ENCODE measurements at regions not wholly inside any gene's neighbourhood (a gene's known extent, or its start where the extent isn't known, plus 50 kb on each side); places are given as distances from the start of the nearest gene placed in this dataset.

GRCh38 chr15:93656041-93656440 is 567.0 kb upstream of the RGMA start:
- no peak overlapping the region for H3K27ac ChIP-seq
- no peak overlapping the region for H3K4me3 ChIP-seq (ENCODE audit: low read depth, low read length)
- TF ChIP-seq CTCF (IDR thresholded peaks at IDR 0.05; ENCODE audit: low read depth, low read length, missing control alignments) = no peak
- no peaks in the 10 kb centered on the region for H3K36me3 ChIP-seq (replicated peaks)
- no peaks in the 10 kb centered on the region for H3K27me3 ChIP-seq (replicated peaks)
- in situ Hi-C loops (cut with HindIII; ENCODE audit: low pct_ligation_motif_present, low sequenced_read_pairs) = no loop called here
- DNase-seq = no peak

GRCh38 chr15:93649691-93650235 is 560.8 kb upstream of the RGMA start:
- in situ Hi-C loops (cut with HindIII; ENCODE audit: low pct_ligation_motif_present, low sequenced_read_pairs) = no loop called here
- H3K27ac ChIP-seq = no peak overlapping the region
- no peak overlapping the region for H3K4me3 ChIP-seq (ENCODE audit: low read depth, low read length)
- no peaks in the 10 kb centered on the region for H3K36me3 ChIP-seq (replicated peaks)
- TF ChIP-seq CTCF (IDR thresholded peaks at IDR 0.05; ENCODE audit: low read depth, low read length, missing control alignments) = no peak
- no peaks in the 10 kb centered on the region for H3K27me3 ChIP-seq (replicated peaks)
- no peak for DNase-seq

- no peak for TF ChIP-seq CTCF (IDR thresholded peaks at IDR 0.05; ENCODE audit: low read depth, low read length, missing control alignments)
- no peaks in the 10 kb centered on the region for H3K27me3 ChIP-seq (replicated peaks)
- no peak overlapping the region for H3K4me3 ChIP-seq (ENCODE audit: low read depth, low read length)
- no peaks in the 10 kb centered on the region for H3K36me3 ChIP-seq (replicated peaks)
- in situ Hi-C loops (cut with HindIII; ENCODE audit: low pct_ligation_motif_present, low sequenced_read_pairs) = no loop called here
- DNase-seq = no peak
- H3K27ac ChIP-seq = no peak overlapping the region
Measured at GRCh38 chr15:93646193-93646592, 557.2 kb upstream of the RGMA start.

GRCh38 chr15:93645594-93645993 is 556.6 kb upstream of the RGMA start:
- no peak for TF ChIP-seq CTCF (IDR thresholded peaks at IDR 0.05; ENCODE audit: low read depth, low read length, missing control alignments)
- Histone ChIP-seq H3K36me3 (replicated peaks) (no peaks in the 10 kb centered on the region), H3K4me3 (ENCODE audit: low read depth, low read length) (no peak overlapping the region), H3K27me3 (replicated peaks) (no peaks in the 10 kb centered on the region), H3K27ac (no peak overlapping the region)
- DNase-seq = no peak
- in situ Hi-C loops (cut with HindIII; ENCODE audit: low pct_ligation_motif_present, low sequenced_read_pairs) = no loop called here

GRCh38 chr15:93644595-93644994 is 555.6 kb upstream of the RGMA start:
- in situ Hi-C loops (cut with HindIII; ENCODE audit: low pct_ligation_motif_present, low sequenced_read_pairs) = no loop called here
- H3K27me3 ChIP-seq (replicated peaks) = no peaks in the 10 kb centered on the region
- no peaks in the 10 kb centered on the region for H3K36me3 ChIP-seq (replicated peaks)
- DNase-seq = no peak
- no peak overlapping the region for H3K27ac ChIP-seq
- TF ChIP-seq CTCF (IDR thresholded peaks at IDR 0.05; ENCODE audit: low read depth, low read length, missing control alignments) = no peak
- H3K4me3 ChIP-seq (ENCODE audit: low read depth, low read length) = no peak overlapping the region

- Histone ChIP-seq H3K27me3 (replicated peaks) (no peaks in the 10 kb centered on the region), H3K27ac (no peak overlapping the region), H3K36me3 (replicated peaks) (no peaks in the 10 kb centered on the region), H3K4me3 (ENCODE audit: low read depth, low read length) (no peak overlapping the region)
- in situ Hi-C loops (cut with HindIII; ENCODE audit: low pct_ligation_motif_present, low sequenced_read_pairs) = no loop called here
- no peak for TF ChIP-seq CTCF (IDR thresholded peaks at IDR 0.05; ENCODE audit: low read depth, low read length, missing control alignments)
- DNase-seq = no peak
Measured at GRCh38 chr15:93640411-93640962, 551.5 kb upstream of the RGMA start.

All from brain microvascular endothelial cell (primary cell).